DOHH2 (cell line): ENCODE measurements at regions not wholly inside any gene's neighbourhood (a gene's known extent, or its start where the extent isn't known, plus 50 kb on each side); places are given as distances from the start of the nearest gene placed in this dataset.

ENCODE experiments used
- H3F3A ChIP-seq: fragments of 200-600 bp; sonication (generic), shearing (Covaris generic); 2 replicates; pipeline ENCODE4 v1.6.0; 2016; ENCODE audit warnings: antibody characterized with exemption, mild to moderate bottlenecking; ENCODE audit not compliant: control insufficient read depth, insufficient read depth
- H3K27ac ChIP-seq: fragments of 200-600 bp; sonication (generic); 2 replicates; pipeline ENCODE4 v1.5.1; 2014; ENCODE audit warnings: low read depth, mild to moderate bottlenecking, low read length, moderate library complexity
- H3K27me3 ChIP-seq: fragments of 200-600 bp; sonication (generic); 2 replicates; pipeline ENCODE4 v1.6.1; 2014; ENCODE audit warnings: mild to moderate bottlenecking, low read length, mixed read lengths; ENCODE audit not compliant: control insufficient read depth
- H3K36me3 ChIP-seq: fragments of 200-600 bp; sonication (generic); 2 replicates; pipeline ENCODE4 v1.6.1; 2014; ENCODE audit warnings: mild to moderate bottlenecking, low read length, moderate library complexity, mixed read lengths; ENCODE audit not compliant: control insufficient read depth
- H3K4me1 ChIP-seq: fragments of 200-600 bp; sonication (generic); 2 replicates; pipeline ENCODE4 v1.6.1; 2014; ENCODE audit warnings: mild to moderate bottlenecking, low read length, mixed read lengths; ENCODE audit not compliant: control insufficient read depth
- H3K4me2 ChIP-seq: fragments of 200-600 bp; sonication (generic); 2 replicates; pipeline ENCODE4 v1.6.0; 2014; ENCODE audit warnings: mild to moderate bottlenecking, low read length, moderate library complexity
- H3K4me3 ChIP-seq: fragments of 200-600 bp; sonication (generic); 2 replicates; pipeline ENCODE4 v1.5.1; 2014; ENCODE audit warnings: mild to moderate bottlenecking, low read length, mixed read lengths
- H3K79me2 ChIP-seq: fragments of 200-600 bp; sonication (generic); 2 replicates; pipeline ENCODE4 v1.6.1; 2014; ENCODE audit warnings: mild to moderate bottlenecking, low read length, mixed read lengths; ENCODE audit not compliant: control insufficient read depth
- H3K9me2 ChIP-seq: fragments of 200-600 bp; sonication (generic); replicated peaks from 2 replicates; pipeline ENCODE4 v1.6.1; 2014; ENCODE audit warnings: mild to moderate bottlenecking, low read length, mixed read lengths; ENCODE audit not compliant: control insufficient read depth
- H3K9me3 ChIP-seq: fragments of 200-600 bp; sonication (generic); 2 replicates; pipeline ENCODE4 v1.6.1; 2014; ENCODE audit warnings: antibody characterized with exemption, low read length, mixed read lengths; ENCODE audit not compliant: control insufficient read depth, insufficient read depth
- H4K20me1 ChIP-seq: fragments of 200-600 bp; sonication (generic); 2 replicates; pipeline ENCODE4 v1.6.0; 2014; ENCODE audit warnings: low read depth, mild to moderate bottlenecking, antibody characterized with exemption, low read length, moderate library complexity; ENCODE audit not compliant: control insufficient read depth, insufficient read depth
- CTCF ChIP-seq: fragments of 200-600 bp; sonication (generic); IDR thresholded peaks from one replicate; pipeline ENCODE4 v1.5.1; 2014; ENCODE audit warnings: antibody characterized with exemption, mild to moderate bottlenecking, low read depth, low read length; ENCODE audit not compliant: poor library complexity, severe bottlenecking
- EZH2phosphoT487 ChIP-seq: fragments of 200-600 bp; sonication (generic); IDR thresholded peaks from 2 replicates; pipeline ENCODE4 v1.6.1; 2017; ENCODE audit warnings: borderline replicate concordance, mild to moderate bottlenecking, antibody characterized with exemption, low read length, moderate library complexity, mixed read lengths

- Histone ChIP-seq H3K9me3 (no peaks in the 10 kb centered on the region; the same call in 1 of the 2 replicates), H3K9me2 (no peaks in the 10 kb centered on the region), H3K79me2 (no peaks in the 10 kb centered on the region), H3K36me3 (no peaks in the 10 kb centered on the region), H3F3A (no peaks in the 10 kb centered on the region), H3K4me1 (no peaks in the 10 kb centered on the region), H4K20me1 (no peaks in the 10 kb centered on the region), H3K27me3 (no peaks in the 10 kb centered on the region), H3K27ac (no peak overlapping the region), H3K4me2 (no peak overlapping the region), H3K4me3 (no peak overlapping the region)
- TF ChIP-seq EZH2phosphoT487 (no peak), CTCF (no peak)
These were observed 497.5 kb downstream of the RWDD3 start for GRCh38 chr1:95731466-95731865.

- Histone ChIP-seq H3K9me3 (no peaks in the 10 kb centered on the region), H4K20me1 (no peaks in the 10 kb centered on the region), H3K4me3 (no peak overlapping the region), H3K27ac (no peak overlapping the region), H3K9me2 (no peaks in the 10 kb centered on the region), H3K27me3 (no peaks in the 10 kb centered on the region), H3F3A (no peaks in the 10 kb centered on the region), H3K4me2 (no peak overlapping the region), H3K36me3 (no peaks in the 10 kb centered on the region), H3K4me1 (no peaks in the 10 kb centered on the region), H3K79me2 (no peaks in the 10 kb centered on the region)
- TF ChIP-seq CTCF (no peak), EZH2phosphoT487 (no peak)
These were observed 499.0 kb downstream of the RWDD3 start for GRCh38 chr1:95733031-95733430.

- Histone ChIP-seq H3F3A (no peaks in the 10 kb centered on the region), H3K27ac (no peak overlapping the region), H3K9me2 (no peaks in the 10 kb centered on the region), H3K36me3 (no peaks in the 10 kb centered on the region), H3K9me3 (no peaks in the 10 kb centered on the region), H3K27me3 (no peaks in the 10 kb centered on the region), H4K20me1 (no peaks in the 10 kb centered on the region), H3K79me2 (no peaks in the 10 kb centered on the region), H3K4me3 (no peak overlapping the region), H3K4me2 (no peak overlapping the region), H3K4me1 (no peaks in the 10 kb centered on the region)
- TF ChIP-seq EZH2phosphoT487 = no peak
- no peak for TF ChIP-seq CTCF
These were observed 499.7 kb downstream of the RWDD3 start for GRCh38 chr1:95733671-95734070.

- no peak overlapping the region for H3K27ac ChIP-seq
- no peaks in the 10 kb centered on the region for H3K4me1 ChIP-seq
- TF ChIP-seq CTCF = no peak
- no peak for TF ChIP-seq EZH2phosphoT487
- H3K27me3 ChIP-seq = no peaks in the 10 kb centered on the region
- no peaks in the 10 kb centered on the region for H3K79me2 ChIP-seq
- H3K9me3 ChIP-seq = no peaks in the 10 kb centered on the region
- H3K4me3 ChIP-seq = no peak overlapping the region
- no peaks in the 10 kb centered on the region for H3K9me2 ChIP-seq
- no peak overlapping the region for H3K4me2 ChIP-seq
- H3K36me3 ChIP-seq = no peaks in the 10 kb centered on the region
- H3F3A ChIP-seq = no peaks in the 10 kb centered on the region
- H4K20me1 ChIP-seq = no peaks in the 10 kb centered on the region
These were observed 500.6 kb downstream of the RWDD3 start for GRCh38 chr1:95734560-95734959.
